Epidermal melanocyte (primary cell): ENCODE measurements at regions not wholly inside any gene's neighbourhood (a gene's known extent, or its start where the extent isn't known, plus 50 kb on each side); places are given as distances from the start of the nearest gene placed in this dataset.
"Not testable (repeated sequence)": the region's sequence is repeated elsewhere in the genome, so short reads cannot be mapped to it uniquely, and the experiment has no call there.

ENCODE experiments used
- DNase-seq: peaks from one replicate; pipeline ENCODE4 v3.0.0; 2011; ENCODE audit warnings: low spot score; ENCODE audit not compliant: insufficient read length

- not testable (repeated sequence) for DNase-seq
These were observed 191.1 kb upstream of the MEIS1 start for GRCh38 chr2:66243809-66244208.

DNA sequence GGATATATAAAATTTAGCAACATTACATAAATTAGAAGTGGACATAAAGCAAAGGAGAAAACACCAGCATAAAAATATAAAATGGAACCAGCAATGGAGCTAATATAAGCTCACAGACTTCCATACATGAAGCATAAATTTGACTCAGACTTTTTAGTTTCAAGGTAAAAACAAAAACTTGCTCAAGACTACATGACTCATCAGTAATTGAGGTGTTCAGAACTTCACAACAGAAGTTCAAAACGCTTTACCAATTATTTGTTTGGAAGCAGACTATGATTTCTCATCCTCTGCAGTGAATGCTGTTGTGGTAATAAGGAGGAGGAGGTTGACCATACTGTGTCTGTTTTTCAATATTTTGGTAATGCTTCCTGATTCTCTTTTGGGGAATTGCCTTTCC lies 192.0 kb upstream of the MEIS1 start:
- DNase-seq = not testable (repeated sequence)

DNA sequence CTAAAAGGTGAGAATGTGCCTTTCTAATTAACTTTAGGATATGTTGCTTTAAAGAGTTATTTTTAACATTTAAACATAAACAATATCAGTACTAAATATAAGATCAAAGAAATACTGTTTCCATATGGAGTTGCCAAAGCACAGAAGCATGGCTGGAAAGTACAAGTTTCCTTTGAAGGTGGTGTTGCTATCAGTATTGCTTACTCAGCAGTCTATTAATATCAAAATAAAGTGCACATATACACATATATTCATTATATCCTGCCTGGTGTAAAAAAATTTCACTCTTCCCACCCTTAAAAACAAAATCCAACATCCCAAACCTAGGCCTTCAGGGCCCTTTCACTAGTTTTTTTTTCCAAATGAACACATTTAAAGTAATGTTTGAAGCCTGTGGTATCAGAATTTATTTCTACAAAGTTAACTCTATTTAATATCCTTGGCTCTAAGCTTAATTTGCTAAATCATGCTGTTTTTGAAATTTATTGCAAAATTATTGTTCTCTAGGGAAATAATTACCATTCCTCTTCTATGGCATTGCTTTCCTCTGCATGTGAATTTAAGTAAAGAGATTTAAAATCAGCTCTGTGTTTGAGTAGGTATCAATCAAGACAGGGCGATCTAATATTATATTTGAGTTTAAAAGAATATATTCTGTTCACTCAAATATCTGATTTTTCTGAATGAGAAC lies 192.7 kb upstream of the MEIS1 start:
- DNase-seq = no peak

- DNase-seq = no peak
These were observed 194.6 kb upstream of the MEIS1 start for GRCh38 chr2:66240286-66240685.

DNA sequence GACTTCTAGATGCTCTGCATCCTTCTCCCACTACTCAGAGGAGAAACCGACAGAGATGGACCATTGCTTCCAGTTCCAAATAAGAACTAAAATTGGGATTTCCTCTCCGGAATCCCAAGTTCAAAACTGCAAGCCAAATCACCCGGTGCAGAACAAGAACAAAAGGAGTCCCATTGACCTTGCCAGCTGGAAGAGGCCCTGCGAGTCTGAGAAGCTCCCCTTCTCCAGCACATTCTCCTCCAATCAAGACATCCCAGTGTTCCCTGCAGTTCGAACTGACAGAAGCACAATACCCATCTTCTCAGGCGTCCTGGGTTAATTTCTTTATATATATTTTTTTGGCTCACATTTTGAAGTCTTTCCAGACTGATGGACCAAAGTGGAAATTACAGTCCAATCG lies 195.3 kb upstream of the MEIS1 start:
- DNase-seq = no peak

- DNase-seq = no peak
These were observed 197.0 kb upstream of the MEIS1 start for GRCh38 chr2:66237803-66238379.

- no peak for DNase-seq
These were observed 197.8 kb upstream of the MEIS1 start for GRCh38 chr2:66236816-66237802.

DNA sequence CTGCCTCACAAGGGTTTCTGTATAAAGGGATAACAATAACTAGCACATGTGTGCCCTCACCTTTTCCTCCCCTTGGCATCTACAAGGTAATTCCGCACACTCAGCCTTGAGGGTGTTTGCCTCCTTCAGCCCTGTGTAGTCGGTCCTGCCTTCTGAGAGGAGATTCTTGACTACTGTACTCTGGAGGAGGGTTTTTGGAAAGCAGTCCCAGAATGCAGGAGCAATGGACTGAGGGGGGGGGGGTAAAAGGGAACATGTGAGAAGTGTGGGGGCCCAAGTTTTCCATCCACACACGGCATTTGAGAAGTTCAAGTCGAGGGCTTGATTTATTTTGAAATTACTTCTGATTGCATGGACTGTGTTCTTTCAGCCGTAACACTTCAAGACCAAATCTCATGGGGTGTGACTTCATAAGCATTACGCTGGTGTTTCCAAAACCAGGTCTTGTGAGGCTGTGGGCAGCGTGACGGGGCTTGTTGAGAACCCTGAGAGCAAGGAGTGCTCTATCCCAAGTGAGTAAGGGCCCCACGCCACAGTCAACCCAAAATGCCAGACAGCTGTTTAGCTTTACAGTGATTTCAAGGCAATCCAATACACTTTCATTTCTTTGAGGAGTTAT lies 198.7 kb upstream of the MEIS1 start:
- DNase-seq = no peak

- DNase-seq = no peak
These were observed 199.5 kb upstream of the MEIS1 start for GRCh38 chr2:66235428-66235827.

- DNase-seq = no peak
These were observed 200.9 kb upstream of the MEIS1 start for GRCh38 chr2:66233981-66234380.

DNA sequence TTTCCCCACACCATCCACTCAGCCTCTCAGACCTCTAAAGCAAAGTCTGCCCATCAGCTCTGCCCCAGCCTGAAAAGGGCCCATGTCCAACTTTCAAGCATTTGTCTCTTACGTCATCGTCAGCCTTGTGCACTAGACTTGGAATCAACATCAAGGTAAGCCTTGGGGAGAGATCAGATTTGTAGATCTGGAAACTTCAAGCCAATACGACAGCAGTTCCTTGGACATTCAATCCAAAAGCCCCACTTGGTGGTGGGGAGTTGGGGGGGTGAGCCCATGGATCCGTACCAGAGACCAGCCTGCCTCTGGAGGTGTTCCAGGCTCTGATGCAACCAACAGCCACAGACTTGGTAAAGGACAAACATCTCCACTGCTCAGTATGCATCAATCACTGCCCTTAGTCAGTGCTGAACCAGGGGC lies 206.8 kb upstream of the MEIS1 start:
- no peak for DNase-seq

DNA sequence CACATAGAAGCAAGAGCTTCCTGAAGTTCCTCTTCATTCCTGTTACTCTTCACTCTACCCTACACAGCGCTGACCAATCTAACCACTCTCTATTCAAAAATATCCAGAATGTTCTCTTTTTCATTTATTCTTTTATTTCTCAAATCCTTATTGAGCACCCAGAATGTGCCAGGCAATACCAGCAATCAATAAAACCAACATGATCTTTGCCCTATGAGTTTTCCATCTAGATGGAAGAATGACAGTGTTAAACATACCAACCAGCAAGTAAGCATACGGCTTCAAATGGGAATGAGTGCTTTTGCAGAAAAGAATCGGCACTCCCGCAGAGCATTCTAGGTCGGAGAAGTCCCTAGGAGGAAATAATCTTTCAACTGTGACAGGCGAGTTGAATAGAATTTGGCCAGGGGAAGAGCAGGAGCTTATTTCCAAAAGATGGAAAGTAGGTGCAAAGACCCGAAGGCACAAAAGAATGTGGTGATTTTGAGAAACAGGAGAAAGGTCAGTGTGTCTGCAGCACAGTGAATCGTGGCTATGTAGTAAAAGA lies 217.8 kb upstream of the MEIS1 start:
- no peak for DNase-seq

DNA sequence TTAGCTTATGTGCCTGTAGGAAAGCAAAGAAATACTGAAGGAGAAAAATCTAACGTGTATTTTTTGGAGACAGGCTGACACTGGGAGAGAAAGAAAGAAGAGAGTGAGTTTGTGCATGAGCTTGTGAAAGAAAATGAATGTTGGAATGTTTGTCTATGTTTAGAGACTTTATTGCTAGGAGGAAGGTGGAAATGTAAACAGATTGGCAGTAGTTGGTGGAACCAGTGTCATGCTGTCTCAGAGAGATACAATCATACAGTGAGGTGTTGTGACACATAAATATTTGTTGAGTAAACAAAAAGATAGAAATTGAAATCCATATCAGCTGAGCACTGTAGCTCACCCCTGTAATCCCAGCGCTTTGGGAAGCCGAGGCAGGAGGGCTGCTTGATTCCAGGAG lies 222.2 kb upstream of the MEIS1 start:
- no peak for DNase-seq

GRCh38 chr2:66202586-66202985 lies 232.3 kb upstream of the MEIS1 start:
- no peak for DNase-seq

- DNase-seq = no peak
These were observed 233.7 kb upstream of the MEIS1 start for GRCh38 chr2:66201242-66201641.

GRCh38 chr2:66198873-66199272 lies 236.1 kb upstream of the MEIS1 start:
- no peak for DNase-seq

GRCh38 chr2:66192888-66193287 lies 242.0 kb upstream of the MEIS1 start:
- DNase-seq = no peak

DNA sequence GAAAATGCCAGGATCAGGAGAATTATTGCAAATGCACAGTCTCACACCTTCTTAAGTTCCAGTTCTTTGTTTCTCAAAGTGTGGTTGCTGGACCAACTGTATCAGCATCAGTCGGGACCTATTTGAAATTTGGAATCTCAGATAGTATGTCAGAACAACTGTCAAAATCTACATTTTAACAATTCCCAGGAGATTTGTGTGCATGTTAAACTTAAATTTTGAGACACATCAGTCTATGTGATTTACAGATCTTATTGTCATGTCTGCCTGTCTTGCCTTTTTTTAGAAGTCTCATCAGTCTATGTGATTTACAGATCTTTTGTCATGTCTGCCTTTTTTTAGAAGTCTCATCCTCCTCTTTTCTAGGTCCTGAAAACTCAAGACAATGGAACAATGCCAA lies 243.6 kb upstream of the MEIS1 start:
- no peak for DNase-seq

DNA sequence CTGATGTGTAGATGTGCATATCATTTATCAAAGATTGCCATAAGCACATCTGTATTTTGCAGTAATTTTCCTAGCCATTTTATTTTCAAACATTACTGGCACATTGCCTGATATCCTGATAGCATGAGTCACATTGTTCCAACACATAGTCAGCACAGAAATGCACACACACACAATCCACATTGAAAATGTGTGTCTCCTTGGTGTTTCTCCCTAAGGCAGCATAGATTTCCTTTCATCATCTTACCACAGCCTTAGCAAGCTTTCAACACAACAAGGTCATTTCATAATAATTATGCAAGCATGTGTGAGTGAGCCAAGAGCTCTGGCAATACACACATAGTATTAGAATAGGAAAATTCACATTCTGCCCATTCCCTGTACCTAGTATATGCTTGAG lies 245.4 kb upstream of the MEIS1 start:
- no peak for DNase-seq

DNA sequence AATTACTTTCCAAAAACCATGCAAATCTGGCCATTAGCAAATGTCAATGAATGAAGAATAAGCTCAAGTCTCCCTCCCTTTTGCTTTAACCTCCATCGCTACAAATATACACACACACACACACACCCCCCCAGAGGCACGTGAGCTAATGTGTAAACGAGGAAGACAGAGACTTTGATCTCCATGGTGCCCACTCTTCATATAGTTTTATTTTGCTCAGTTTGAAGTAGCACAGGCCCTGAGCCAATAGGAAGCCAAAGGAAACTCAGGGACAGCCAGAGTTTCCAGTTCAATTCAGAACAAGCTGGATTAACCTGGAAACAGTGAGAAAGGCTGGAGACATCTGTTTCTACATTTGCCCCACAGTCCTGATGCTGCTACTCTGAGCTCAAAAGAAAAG lies 248.4 kb upstream of the MEIS1 start:
- DNase-seq = no peak

GRCh38 chr2:66185497-66186054 lies 249.3 kb upstream of the MEIS1 start:
- DNase-seq = no peak
